HG02870 (cell line): ENCODE measurements at regions not wholly inside any gene's neighbourhood (a gene's known extent, or its start where the extent isn't known, plus 50 kb on each side); places are given as distances from the start of the nearest gene placed in this dataset.

Source experiments
- ATAC-seq: cut with Tn5 transposase; IDR thresholded peaks from one replicate; pipeline ENCODE4 v1.9.1; 2021; ENCODE audit warnings: mild to moderate bottlenecking, moderate library complexity; ENCODE audit not compliant: unreplicated experiment

- ATAC-seq: no peak
These were observed 199.5 kb upstream of the HS3ST1 start for GRCh38 chr4:11628093-11628725.

- no peak for ATAC-seq
These were observed 197.4 kb upstream of the HS3ST1 start for GRCh38 chr4:11626066-11626465.

GRCh38 chr4:11625211-11625610 lies 196.5 kb upstream of the HS3ST1 start:
- no peak for ATAC-seq

GRCh38 chr4:11624370-11624769 lies 195.7 kb upstream of the HS3ST1 start:
- ATAC-seq: no peak

DNA sequence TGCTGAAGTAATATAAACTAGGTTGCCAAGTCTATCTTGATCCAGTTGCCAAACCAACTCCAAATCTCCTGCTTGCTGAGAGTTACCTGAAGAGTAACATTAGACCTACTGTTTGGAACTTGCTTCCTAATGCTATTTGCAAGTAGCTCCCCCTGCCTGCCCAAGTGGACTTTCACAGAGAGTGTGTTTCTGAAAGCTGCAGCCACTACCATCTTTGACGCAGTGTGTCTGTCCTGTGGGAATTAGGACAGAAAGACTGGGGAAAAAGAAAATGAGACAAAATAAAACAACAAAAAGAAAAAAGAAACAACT lies 195.0 kb upstream of the HS3ST1 start:
- ATAC-seq: no peak

- ATAC-seq: no peak
These were observed 194.4 kb upstream of the HS3ST1 start for GRCh38 chr4:11622961-11623725.

DNA sequence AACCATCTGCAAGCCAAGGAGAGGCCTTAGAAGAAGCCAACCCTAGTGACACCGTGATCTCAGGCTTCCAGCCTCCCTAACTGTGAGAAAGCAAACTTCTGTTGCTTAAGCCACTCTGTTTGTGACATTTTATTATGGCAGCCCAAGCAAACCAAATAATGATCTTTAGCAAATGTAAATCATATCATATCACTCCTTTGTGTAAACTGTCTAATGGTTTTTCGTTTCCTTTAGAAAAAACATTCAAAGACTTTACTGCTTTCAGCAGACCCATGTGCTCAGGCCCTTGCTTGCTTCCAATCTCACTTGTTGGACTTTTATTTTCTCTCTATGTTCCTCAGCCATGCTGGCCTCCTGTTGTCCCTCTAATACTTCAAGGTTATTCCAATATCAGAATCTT lies 192.2 kb upstream of the HS3ST1 start:
- no peak for ATAC-seq

GRCh38 chr4:11618666-11619282 lies 190.1 kb upstream of the HS3ST1 start:
- ATAC-seq: peak; percentile 59

GRCh38 chr4:11616856-11617255 lies 188.2 kb upstream of the HS3ST1 start:
- ATAC-seq: no peak

DNA sequence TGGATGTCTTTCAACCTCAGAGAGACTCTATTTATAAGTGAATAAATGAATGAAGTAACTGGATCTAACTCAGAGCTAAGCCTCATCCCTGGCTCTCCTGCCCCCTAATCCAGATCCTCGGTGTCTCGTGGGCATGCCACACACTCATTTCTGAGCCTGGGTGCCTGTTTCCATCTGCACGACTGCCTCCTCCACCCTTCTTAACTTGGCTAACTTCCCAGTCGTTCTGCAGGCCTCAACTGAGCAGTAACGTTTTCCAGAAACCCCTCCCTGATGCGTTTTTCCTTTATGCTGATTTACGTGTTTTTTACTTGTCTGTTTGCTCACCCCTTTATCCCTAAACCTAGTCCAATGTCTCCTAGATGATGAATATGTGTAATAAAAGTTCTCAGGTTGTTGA lies 186.9 kb upstream of the HS3ST1 start:
- no peak for ATAC-seq

- no peak for ATAC-seq
These were observed 185.7 kb upstream of the HS3ST1 start for GRCh38 chr4:11614426-11614825.

DNA sequence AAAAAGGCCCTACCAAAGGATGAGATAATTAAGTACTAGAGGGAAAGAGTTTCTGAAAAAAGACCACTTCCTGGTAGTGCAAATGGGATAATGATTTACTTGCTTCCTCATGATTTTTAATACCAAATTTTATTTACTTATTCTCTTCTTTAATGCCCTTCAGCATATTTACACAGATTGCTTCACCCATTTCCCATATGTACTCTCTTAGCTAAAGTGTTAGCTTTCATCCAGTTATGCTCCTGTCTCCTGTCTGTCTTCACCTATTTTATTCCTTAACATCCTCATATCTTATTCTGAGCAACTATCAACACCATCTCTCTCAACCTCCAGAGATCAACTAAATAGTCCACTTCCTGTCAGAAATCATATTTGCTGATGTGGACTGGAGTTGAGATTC lies 183.2 kb upstream of the HS3ST1 start:
- no peak for ATAC-seq

- ATAC-seq: no peak
These were observed 181.1 kb upstream of the HS3ST1 start for GRCh38 chr4:11609751-11610150.

GRCh38 chr4:11608992-11609391 lies 180.3 kb upstream of the HS3ST1 start:
- ATAC-seq: no peak

DNA sequence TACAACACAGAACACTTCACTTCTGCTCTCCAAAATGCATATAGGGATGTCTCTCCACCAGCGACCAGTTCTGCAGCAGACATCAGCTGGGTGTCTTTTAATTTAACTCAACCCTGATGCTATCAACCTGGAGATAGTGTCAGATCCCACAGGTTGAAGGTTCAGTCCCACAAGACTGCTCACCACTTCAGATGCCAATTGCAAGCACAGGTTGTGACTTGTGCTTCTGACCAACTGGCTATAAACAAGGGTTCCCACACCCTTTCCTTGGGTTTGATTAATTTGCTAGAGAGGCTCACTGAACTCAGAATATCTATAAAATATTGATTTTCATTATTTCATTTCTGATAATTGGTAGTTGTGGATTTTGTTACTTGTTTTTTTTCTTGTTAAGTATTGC lies 177.4 kb upstream of the HS3ST1 start:
- ATAC-seq: no peak

- ATAC-seq: no peak
These were observed 176.9 kb upstream of the HS3ST1 start for GRCh38 chr4:11605597-11605996.

GRCh38 chr4:11604821-11605220 lies 176.1 kb upstream of the HS3ST1 start:
- no peak for ATAC-seq

- ATAC-seq: no peak
These were observed 175.0 kb upstream of the HS3ST1 start for GRCh38 chr4:11603591-11604194.

GRCh38 chr4:11602606-11603340 lies 174.1 kb upstream of the HS3ST1 start:
- ATAC-seq: no peak

DNA sequence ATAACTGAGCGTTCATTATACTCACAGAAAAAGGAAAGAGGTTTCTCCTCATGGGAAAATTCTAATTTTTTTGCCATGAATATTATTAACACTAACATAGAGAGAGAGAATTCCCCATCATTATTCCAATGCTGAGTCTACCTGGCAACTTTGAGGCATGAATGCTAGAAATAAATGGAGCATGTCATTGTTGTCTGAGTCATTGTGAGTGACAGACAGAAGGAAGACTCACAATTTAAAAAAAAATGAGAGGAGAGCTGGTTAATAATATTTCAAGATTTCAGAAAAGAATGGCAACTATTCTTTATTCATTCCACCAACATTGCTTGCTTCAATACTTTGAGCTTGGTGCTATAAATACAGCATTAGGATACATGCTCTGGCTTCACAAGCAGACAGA lies 170.4 kb upstream of the HS3ST1 start:
- no peak for ATAC-seq

DNA sequence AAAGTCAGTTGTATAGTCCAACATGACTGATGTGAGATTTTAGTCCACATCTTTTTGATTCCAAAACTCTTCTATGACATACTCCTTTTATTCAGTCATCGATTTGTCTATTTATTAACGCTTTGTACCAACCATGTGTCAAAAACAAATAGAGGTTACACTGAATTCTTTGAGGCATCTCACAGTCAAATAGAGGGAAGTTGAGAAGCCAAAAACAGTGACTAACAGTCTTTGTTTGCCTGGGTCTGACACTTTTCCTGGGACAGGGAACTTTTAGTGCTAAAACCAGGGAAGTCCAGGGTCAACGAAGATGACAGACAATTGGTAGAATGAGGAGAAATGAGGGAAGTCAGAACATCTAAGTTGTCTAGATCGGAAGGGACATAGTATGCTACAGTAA lies 169.9 kb upstream of the HS3ST1 start:
- no peak for ATAC-seq
